Rectal smooth muscle tissue (tissue), 1 donor: ENCODE measurements at regions not wholly inside any gene's neighbourhood (a gene's known extent, or its start where the extent isn't known, plus 50 kb on each side); places are given as distances from the start of the nearest gene placed in this dataset.
"Not testable (repeated sequence)": the region's sequence is repeated elsewhere in the genome, so short reads cannot be mapped to it uniquely, and the experiment has no call there.

Source experiments
- H3K27ac ChIP-seq: one replicate; pipeline ENCODE4 v1.7.0; 2013; ENCODE audit warnings: low read depth, low read length, inconsistent platforms
- H3K27me3 ChIP-seq: one replicate; pipeline ENCODE4 v1.7.0; 2013; ENCODE audit warnings: low read length; ENCODE audit not compliant: control insufficient read depth, insufficient read depth
- H3K36me3 ChIP-seq: one replicate; pipeline ENCODE4 v1.7.0; 2013; ENCODE audit warnings: low read length; ENCODE audit not compliant: control insufficient read depth, insufficient read depth
- H3K4me1 ChIP-seq: one replicate; pipeline ENCODE4 v1.7.0; 2013; ENCODE audit warnings: low read length; ENCODE audit not compliant: control insufficient read depth, insufficient read depth
- H3K4me3 ChIP-seq: one replicate; pipeline ENCODE4 v1.7.0; 2013; ENCODE audit warnings: low read length
- H3K9ac ChIP-seq: one replicate; pipeline ENCODE4 v1.7.0; 2013; ENCODE audit warnings: low read length

DNA sequence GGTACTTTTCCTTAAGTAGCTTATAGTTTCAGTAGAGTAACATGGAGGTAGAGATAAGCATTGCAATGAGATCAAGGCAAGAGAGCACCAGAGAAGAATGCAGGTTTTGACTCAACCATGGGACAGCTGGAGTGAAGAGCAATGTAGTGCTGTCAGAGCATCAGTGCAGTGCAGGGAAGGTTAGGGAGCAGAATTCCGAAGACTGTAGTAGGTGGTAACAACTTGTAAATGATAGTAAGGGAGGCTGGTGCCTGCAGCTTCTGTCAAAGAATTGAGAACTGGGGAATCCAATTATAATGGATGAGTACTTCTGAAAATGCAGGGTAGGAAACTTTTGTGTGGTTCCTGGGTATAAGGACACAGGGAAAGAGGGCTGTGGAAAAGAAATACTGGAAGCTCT lies 183.2 kb downstream of the KCNS3 start:
- Histone ChIP-seq H3K27me3 (no peaks in the 10 kb centered on the region), H3K4me1 (no peaks in the 10 kb centered on the region), H3K9ac (no peak overlapping the region), H3K4me3 (no peak overlapping the region), H3K36me3 (no peaks in the 10 kb centered on the region), H3K27ac (no peak overlapping the region)

DNA sequence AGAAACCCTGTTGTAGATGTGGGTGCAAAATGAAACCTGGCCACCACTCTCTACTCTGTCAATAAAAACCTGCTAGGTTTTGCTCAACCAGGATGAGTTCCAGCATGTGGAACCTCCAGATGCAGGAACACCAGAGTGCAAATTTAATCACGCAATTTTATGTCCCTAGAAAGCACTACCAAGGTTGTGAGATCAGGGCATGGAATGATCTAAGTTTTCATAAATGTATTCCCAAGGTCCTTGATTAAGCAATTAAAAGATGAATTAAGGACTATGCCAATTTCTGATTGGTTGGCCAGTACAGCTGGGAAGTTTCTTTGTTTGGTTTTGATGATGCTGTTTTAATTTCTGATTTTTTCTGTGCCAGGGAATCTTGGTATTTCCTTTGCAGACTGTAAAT lies 179.2 kb downstream of the KCNS3 start:
- no peaks in the 10 kb centered on the region for H3K36me3 ChIP-seq
- no peak overlapping the region for H3K4me3 ChIP-seq
- no peak overlapping the region for H3K9ac ChIP-seq
- no peak overlapping the region for H3K27ac ChIP-seq
- no peaks in the 10 kb centered on the region for H3K4me1 ChIP-seq
- H3K27me3 ChIP-seq: no peaks in the 10 kb centered on the region

DNA sequence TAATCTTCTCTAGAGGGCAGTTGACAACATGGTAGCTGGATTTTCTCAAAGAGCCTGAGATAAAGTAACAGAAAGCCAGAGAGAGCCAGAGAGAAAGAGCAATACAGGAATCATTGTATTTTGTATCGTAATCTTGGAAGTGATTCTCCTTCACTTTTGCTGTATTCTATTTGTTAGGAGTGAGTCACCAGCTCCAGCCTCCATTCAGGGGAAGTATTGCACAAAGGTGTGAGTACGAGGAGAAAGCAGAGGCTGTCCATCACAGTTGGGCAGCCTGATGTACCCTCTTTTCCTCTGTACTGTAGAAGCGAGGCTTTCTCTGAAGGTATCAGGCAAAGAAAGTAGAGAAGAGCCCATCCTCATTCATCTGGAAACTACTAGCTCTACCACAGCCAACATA lies 176.8 kb downstream of the KCNS3 start:
- Histone ChIP-seq H3K36me3 (no peaks in the 10 kb centered on the region), H3K9ac (no peak overlapping the region), H3K4me3 (no peak overlapping the region), H3K27me3 (no peaks in the 10 kb centered on the region), H3K27ac (no peak overlapping the region), H3K4me1 (no peaks in the 10 kb centered on the region)

- Histone ChIP-seq H3K27ac (no peak overlapping the region), H3K27me3 (no peaks in the 10 kb centered on the region), H3K36me3 (no peaks in the 10 kb centered on the region), H3K9ac (no peak overlapping the region), H3K4me1 (no peaks in the 10 kb centered on the region), H3K4me3 (no peak overlapping the region)
Observed at GRCh38 chr2:18050001-18050400, 171.5 kb downstream of the KCNS3 start.

DNA sequence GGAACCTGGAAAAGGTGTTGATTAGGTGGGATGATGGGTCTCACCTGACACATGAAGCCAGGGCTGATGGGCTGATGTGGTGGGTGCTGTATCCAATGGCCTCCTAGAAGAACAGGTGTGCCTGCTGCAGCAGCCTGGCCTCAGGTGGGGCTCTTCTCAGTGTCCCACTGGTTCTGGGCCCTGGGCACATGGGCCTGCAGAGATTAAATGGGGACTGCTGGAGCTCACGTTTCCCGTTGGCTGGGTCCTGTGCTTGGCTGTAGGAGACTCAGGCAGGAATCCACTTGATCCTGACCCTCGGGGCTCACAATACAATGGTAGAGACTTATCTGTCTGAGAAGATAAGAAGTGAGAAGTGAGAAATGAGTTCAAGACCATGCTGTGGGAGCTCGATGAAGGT lies 170.9 kb downstream of the KCNS3 start:
- Histone ChIP-seq H3K27ac (no peak overlapping the region), H3K4me1 (no peaks in the 10 kb centered on the region), H3K4me3 (no peak overlapping the region), H3K36me3 (no peaks in the 10 kb centered on the region), H3K27me3 (no peaks in the 10 kb centered on the region), H3K9ac (no peak overlapping the region)

DNA sequence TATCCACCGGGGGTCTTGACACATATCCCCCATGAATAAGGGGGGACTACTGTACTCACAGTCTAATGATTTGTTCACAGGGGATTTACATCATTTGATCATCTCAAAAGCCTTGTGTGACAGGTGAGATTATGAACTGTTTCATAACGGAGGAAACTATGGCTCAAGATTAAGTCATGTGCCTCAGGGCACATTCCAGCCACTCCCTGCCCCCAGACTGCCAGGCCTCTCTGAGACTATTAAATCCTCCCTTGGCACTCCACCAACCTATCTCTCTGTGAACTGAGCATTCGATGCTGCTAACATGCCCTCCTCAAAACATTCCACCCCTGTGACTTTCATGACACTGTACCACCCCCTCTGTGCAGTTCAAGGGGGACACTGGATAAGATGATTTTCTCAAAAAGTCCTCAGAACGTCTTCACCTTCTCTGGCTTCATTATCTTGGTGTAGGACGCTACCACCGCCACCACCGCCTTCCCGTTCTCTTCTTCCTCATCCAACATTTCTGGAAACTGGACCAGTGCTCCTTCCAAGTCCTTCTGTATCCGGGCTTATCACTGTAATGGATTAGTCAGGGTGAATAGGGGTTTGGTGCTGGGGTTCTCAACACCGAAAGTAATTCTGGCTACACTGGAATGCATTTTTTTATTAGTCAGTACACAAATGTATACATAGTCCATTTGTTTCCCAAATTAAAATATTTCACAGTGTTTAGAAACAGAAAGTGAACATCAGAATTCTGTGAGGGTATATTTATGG lies 169.6 kb downstream of the KCNS3 start:
- no peak overlapping the region for H3K9ac ChIP-seq
- no peaks in the 10 kb centered on the region for H3K36me3 ChIP-seq
- no peak overlapping the region for H3K27ac ChIP-seq
- no peaks in the 10 kb centered on the region for H3K4me1 ChIP-seq
- no peak overlapping the region for H3K4me3 ChIP-seq
- H3K27me3 ChIP-seq: no peaks in the 10 kb centered on the region

DNA sequence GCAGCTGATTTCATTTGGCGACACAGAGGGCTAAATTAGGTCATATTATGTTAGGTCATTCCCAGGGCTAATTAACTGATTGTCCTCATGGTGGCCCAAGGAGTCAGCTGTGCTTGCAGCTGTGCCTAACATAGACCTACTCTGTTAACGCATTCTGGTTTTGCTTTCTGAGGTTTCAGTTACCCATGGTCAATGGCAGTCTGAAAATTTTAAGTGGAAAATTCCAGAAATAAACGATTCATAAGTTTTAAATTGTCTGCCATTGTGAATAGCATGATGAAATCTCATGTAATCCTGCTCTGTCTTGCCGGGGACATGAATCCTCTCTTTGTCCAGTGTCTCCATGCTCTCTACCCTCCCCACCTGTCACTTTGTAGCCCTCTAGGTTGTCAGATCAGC lies 168.7 kb downstream of the KCNS3 start:
- Histone ChIP-seq H3K27ac (no peak overlapping the region), H3K27me3 (no peaks in the 10 kb centered on the region), H3K36me3 (no peaks in the 10 kb centered on the region), H3K9ac (no peak overlapping the region), H3K4me1 (no peaks in the 10 kb centered on the region), H3K4me3 (no peak overlapping the region)

DNA sequence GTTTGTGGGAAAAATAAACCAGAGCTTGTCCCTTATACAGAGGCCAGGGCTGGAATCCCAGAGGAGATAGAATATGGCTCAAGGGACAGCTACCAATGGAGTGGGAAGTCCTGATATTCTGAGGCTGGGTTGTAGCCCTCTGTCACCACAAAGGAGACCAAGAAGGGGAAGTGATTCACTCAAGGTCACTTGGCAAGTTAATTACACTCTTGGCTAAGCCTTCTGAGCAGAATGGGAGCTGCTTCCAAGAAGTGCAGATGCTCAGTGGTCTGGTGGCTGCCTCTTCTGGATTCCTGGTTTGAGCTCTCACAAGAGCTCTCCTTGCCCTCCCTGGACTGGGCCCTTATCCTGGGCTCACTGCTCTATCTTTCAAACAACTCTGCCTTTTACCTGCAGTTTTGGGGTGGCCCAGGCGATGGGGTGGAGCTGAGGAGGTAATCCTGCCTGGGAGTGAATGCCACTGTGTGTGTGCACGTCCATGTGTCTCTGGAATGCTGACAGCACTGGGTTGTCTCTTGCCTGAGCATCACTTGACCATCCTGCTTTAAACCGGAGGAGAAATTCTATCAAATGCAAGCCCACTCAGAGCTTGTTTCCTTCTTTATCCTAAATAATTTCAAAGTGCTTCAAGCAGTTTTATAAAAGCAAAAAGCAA lies 168.2 kb downstream of the KCNS3 start:
- no peak overlapping the region for H3K9ac ChIP-seq
- no peaks in the 10 kb centered on the region for H3K27me3 ChIP-seq
- no peak overlapping the region for H3K4me3 ChIP-seq
- no peaks in the 10 kb centered on the region for H3K36me3 ChIP-seq
- no peak overlapping the region for H3K27ac ChIP-seq
- no peaks in the 10 kb centered on the region for H3K4me1 ChIP-seq

- Histone ChIP-seq H3K4me3 (no peak overlapping the region), H3K9ac (no peak overlapping the region)
Observed at GRCh38 chr2:18046017-18046416, 167.6 kb downstream of the KCNS3 start.

GRCh38 chr2:18045230-18045629 lies 166.8 kb downstream of the KCNS3 start:
- H3K4me1 ChIP-seq: no peaks in the 10 kb centered on the region
- no peaks in the 10 kb centered on the region for H3K27me3 ChIP-seq
- no peaks in the 10 kb centered on the region for H3K36me3 ChIP-seq
- no peak overlapping the region for H3K27ac ChIP-seq
- no peak overlapping the region for H3K4me3 ChIP-seq
- H3K9ac ChIP-seq: no peak overlapping the region

More at GRCh38 chr2:18046017-18046416, 167.6 kb downstream of the KCNS3 start:
- Histone ChIP-seq H3K4me1 (no peaks in the 10 kb centered on the region), H3K36me3 (no peaks in the 10 kb centered on the region), H3K27ac (no peak overlapping the region), H3K27me3 (no peaks in the 10 kb centered on the region)

GRCh38 chr2:18017381-18017780 lies 138.9 kb downstream of the KCNS3 start:
- H3K9ac ChIP-seq, H3K36me3 ChIP-seq, H3K27me3 ChIP-seq, H3K4me3 ChIP-seq, H3K27ac ChIP-seq, H3K4me1 ChIP-seq: not testable (repeated sequence)

- no peak overlapping the region for H3K4me3 ChIP-seq
- H3K27me3 ChIP-seq: no peaks in the 10 kb centered on the region
- no peaks in the 10 kb centered on the region for H3K36me3 ChIP-seq
- H3K27ac ChIP-seq: no peak overlapping the region
- no peaks in the 10 kb centered on the region for H3K4me1 ChIP-seq
- no peak overlapping the region for H3K9ac ChIP-seq
Observed at GRCh38 chr2:18009891-18010290, 131.4 kb downstream of the KCNS3 start.

DNA sequence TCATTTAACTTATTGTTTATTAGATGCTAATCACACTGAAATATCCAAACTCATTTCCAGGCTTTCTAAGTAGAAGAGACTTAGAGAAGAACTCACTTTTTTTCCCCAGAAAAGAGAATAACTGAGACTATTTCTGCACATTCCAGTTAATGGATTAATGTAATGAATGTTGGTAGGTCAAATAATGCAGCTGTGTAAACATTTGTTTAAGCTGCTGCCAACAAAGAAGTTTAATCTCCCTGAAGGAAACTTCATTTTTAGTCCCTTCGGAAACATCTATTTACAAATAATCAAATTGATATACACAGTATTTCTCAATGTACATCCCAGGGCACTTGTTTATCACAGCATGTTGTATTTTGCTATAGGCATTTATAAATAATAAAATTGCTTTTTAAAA lies 126.9 kb downstream of the KCNS3 start:
- Histone ChIP-seq H3K27ac (no peak overlapping the region), H3K4me3 (no peak overlapping the region), H3K36me3 (no peaks in the 10 kb centered on the region), H3K4me1 (no peaks in the 10 kb centered on the region), H3K27me3 (no peaks in the 10 kb centered on the region), H3K9ac (no peak overlapping the region)
